Subcutaneous abdominal adipose tissue (tissue), 5 donors: ENCODE measurements at regions not wholly inside any gene's neighbourhood (a gene's known extent, or its start where the extent isn't known, plus 50 kb on each side); places are given as distances from the start of the nearest gene placed in this dataset.

Experiments used
- H3K27ac ChIP-seq: one replicate; pipeline ENCODE4 v1.7.0; 2013; ENCODE audit warnings: low read depth, mild to moderate bottlenecking, inconsistent platforms, low read length, moderate library complexity
- H3K27me3 ChIP-seq, 5 donors: one replicate each; pipeline ENCODE4 v1.7.0; 2013; ENCODE audit warnings: low read length in 5 of 5, inconsistent platforms in 1 of 5; ENCODE audit not compliant: control insufficient read depth in 5 of 5, insufficient read depth in 4 of 5
- H3K36me3 ChIP-seq, 5 donors: one replicate each; pipeline ENCODE4 v1.7.0; 2013; ENCODE audit warnings: low read length in 5 of 5; ENCODE audit not compliant: control insufficient read depth in 5 of 5, insufficient read depth in 5 of 5
- H3K4me1 ChIP-seq, 5 donors: one replicate each; pipeline ENCODE4 v1.7.0; 2013; ENCODE audit warnings: low read length in 5 of 5, mild to moderate bottlenecking in 3 of 5, moderate library complexity in 1 of 5; ENCODE audit not compliant: control insufficient read depth in 5 of 5, insufficient read depth in 5 of 5
- H3K4me3 ChIP-seq, 5 donors: one replicate each; pipeline ENCODE4 v1.7.0; 2013; ENCODE audit warnings: low read length in 5 of 5, low read depth in 1 of 5
- H3K9ac ChIP-seq, 5 donors: one replicate each; pipeline ENCODE4 v1.7.0; 2013; ENCODE audit warnings: low read length in 5 of 5, mild to moderate bottlenecking in 4 of 5, moderate library complexity in 3 of 5
- H3K9me3 ChIP-seq, 5 donors: one replicate each; pipeline ENCODE4 v1.7.0; 2013; ENCODE audit warnings: low read length in 5 of 5; ENCODE audit not compliant: control insufficient read depth in 5 of 5
- donor health status: healthy.
- donor health status: healthy.
- donor health status: healthy.
- donor health status: healthy.
- donor health status: healthy.

- Histone ChIP-seq H3K27me3 (no peaks in the 10 kb centered on the region), H3K36me3 (no peaks in the 10 kb centered on the region), H3K27ac (no peak overlapping the region), H3K9me3 (no peaks in the 10 kb centered on the region), H3K4me1 (no peaks in the 10 kb centered on the region), H3K4me3 (no peak overlapping the region), H3K9ac (no peak overlapping the region)
These were observed 490.0 kb downstream of the PCDH20 start for GRCh38 chr13:60925686-60926085.

- no peaks in the 10 kb centered on the region for H3K9me3 ChIP-seq
- no peak overlapping the region for H3K4me3 ChIP-seq
- no peaks in the 10 kb centered on the region for H3K4me1 ChIP-seq
- no peaks in the 10 kb centered on the region for H3K27me3 ChIP-seq
- H3K27ac ChIP-seq = no peak overlapping the region
- H3K9ac ChIP-seq = no peak overlapping the region
- H3K36me3 ChIP-seq = no peaks in the 10 kb centered on the region
These were observed 490.8 kb downstream of the PCDH20 start for GRCh38 chr13:60924856-60925255.

- no peak overlapping the region for H3K27ac ChIP-seq
- no peaks in the 10 kb centered on the region for H3K9me3 ChIP-seq
These were observed 492.9 kb downstream of the PCDH20 start for GRCh38 chr13:60922576-60923231.

GRCh38 chr13:60893801-60894200 lies 496.8 kb downstream of the TDRD3 start:
- H3K36me3 ChIP-seq = no peaks in the 10 kb centered on the region
- no peaks in the 10 kb centered on the region for H3K27me3 ChIP-seq
- no peak overlapping the region for H3K4me3 ChIP-seq
- no peak overlapping the region for H3K9ac ChIP-seq
- H3K27ac ChIP-seq = no peak overlapping the region
- no peaks in the 10 kb centered on the region for H3K4me1 ChIP-seq
- H3K9me3 ChIP-seq = no peaks in the 10 kb centered on the region

More at GRCh38 chr13:60922576-60923231, 492.9 kb downstream of the PCDH20 start:
- no peaks in the 10 kb centered on the region for H3K4me1 ChIP-seq
- no peaks in the 10 kb centered on the region for H3K36me3 ChIP-seq
- no peaks in the 10 kb centered on the region for H3K27me3 ChIP-seq
- no peak overlapping the region for H3K4me3 ChIP-seq
- H3K9ac ChIP-seq = no peak overlapping the region

GRCh38 chr13:60887711-60888110 lies 490.7 kb downstream of the TDRD3 start:
- no peaks in the 10 kb centered on the region for H3K36me3 ChIP-seq

GRCh38 chr13:60881507-60881906 lies 484.5 kb downstream of the TDRD3 start:
- Histone ChIP-seq H3K36me3 (no peaks in the 10 kb centered on the region), H3K9me3 (no peaks in the 10 kb centered on the region), H3K4me1 (no peaks in the 10 kb centered on the region), H3K9ac (no peak overlapping the region), H3K4me3 (no peak overlapping the region), H3K27ac (no peak overlapping the region), H3K27me3 (no peaks in the 10 kb centered on the region)

More at GRCh38 chr13:60887711-60888110, 490.7 kb downstream of the TDRD3 start:
- no peak overlapping the region for H3K27ac ChIP-seq
- no peaks in the 10 kb centered on the region for H3K27me3 ChIP-seq
- H3K4me3 ChIP-seq = no peak overlapping the region
- H3K9ac ChIP-seq = no peak overlapping the region
- H3K9me3 ChIP-seq = no peaks in the 10 kb centered on the region
- no peaks in the 10 kb centered on the region for H3K4me1 ChIP-seq

- no peaks in the 10 kb centered on the region for H3K36me3 ChIP-seq
- H3K4me3 ChIP-seq = no peak overlapping the region
- no peaks in the 10 kb centered on the region for H3K4me1 ChIP-seq
- H3K9ac ChIP-seq = no peak overlapping the region
- no peak overlapping the region for H3K27ac ChIP-seq
- peaks cover 0 to 3% (median 0%) of the 10 kb centered on the region in 5 donors for H3K27me3 ChIP-seq
- peaks cover 0 to 6% (median 0%) of the 10 kb centered on the region in 5 donors for H3K9me3 ChIP-seq
These were observed 476.1 kb downstream of the TDRD3 start for GRCh38 chr13:60873116-60873515.

- Histone ChIP-seq H3K4me3 (no peak overlapping the region), H3K9ac (no peak overlapping the region), H3K27ac (no peak overlapping the region)
These were observed 473.1 kb downstream of the TDRD3 start for GRCh38 chr13:60869941-60870613.

GRCh38 chr13:60869225-60869624 lies 472.2 kb downstream of the TDRD3 start:
- Histone ChIP-seq H3K9me3 (peaks cover 0 to 15% (median 3%) of the 10 kb centered on the region in 5 donors), H3K27ac (no peak overlapping the region), H3K4me3 (no peak overlapping the region), H3K9ac (no peak overlapping the region), H3K27me3 (peaks cover 0 to 3% (median 0%) of the 10 kb centered on the region in 5 donors), H3K36me3 (no peaks in the 10 kb centered on the region), H3K4me1 (no peaks in the 10 kb centered on the region)

More at GRCh38 chr13:60869941-60870613, 473.1 kb downstream of the TDRD3 start:
- peaks cover 0 to 15% (median 3%) of the 10 kb centered on the region in 5 donors for H3K9me3 ChIP-seq
- H3K36me3 ChIP-seq = no peaks in the 10 kb centered on the region
- peaks cover 0 to 3% (median 0%) of the 10 kb centered on the region in 5 donors for H3K27me3 ChIP-seq
- no peaks in the 10 kb centered on the region for H3K4me1 ChIP-seq

- H3K36me3 ChIP-seq = no peaks in the 10 kb centered on the region
- H3K4me3 ChIP-seq = no peak overlapping the region
- H3K27me3 ChIP-seq = no peaks in the 10 kb centered on the region
- no peak overlapping the region for H3K27ac ChIP-seq
- H3K9ac ChIP-seq = no peak overlapping the region
- no peaks in the 10 kb centered on the region for H3K4me1 ChIP-seq
- peaks cover 0 to 5% (median 3%) of the 10 kb centered on the region in 5 donors for H3K9me3 ChIP-seq
These were observed 465.0 kb downstream of the TDRD3 start for GRCh38 chr13:60862036-60862435.
